ENCODE measurements at regions not wholly inside any gene's neighbourhood (a gene's known extent, or its start where the extent isn't known, plus 50 kb on each side); places are given as distances from the start of the nearest gene placed in this dataset.

GRCh38 chr2:123840016-123840415 lies 185.1 kb upstream of the CNTNAP5 start:
- Histone ChIP-seq H3K36me3 (ENCODE audit: low read depth, low read length) (no peaks in the 10 kb centered on the region; the same call in 1 of the 2 replicates), H3F3A (ENCODE audit: low read length, unreplicated experiment) (no peaks in the 10 kb centered on the region), H3K9me3 (ENCODE audit: low read length) (no peaks in the 10 kb centered on the region), H3K9me2 (replicated peaks; ENCODE audit: low read length) (no peaks in the 10 kb centered on the region), H3K27ac (ENCODE audit: low read length) (peak overlapping the region; percentile 92), H4K20me1 (ENCODE audit: low read length) (no peaks in the 10 kb centered on the region), H3K4me1 (ENCODE audit: insufficient read depth, low read length) (peaks cover 18% of the 10 kb centered on the region; the same call in 1 of the 2 replicates), H2AFZ (ENCODE audit: low read length) (0 out of 2 replicates have a peak overlapping the region, but pooled peaks have one; percentile 49), H3K4me3 (ENCODE audit: low read length) (peak overlapping the region; percentile 44), H3K79me2 (ENCODE audit: low read length) (no peaks in the 10 kb centered on the region), H3K4me2 (ENCODE audit: low read length) (peak overlapping the region; percentile 73), H3K9ac (ENCODE audit: low read length) (peak overlapping the region; percentile 58), H3K27me3 (ENCODE audit: low read length) (no peaks in the 10 kb centered on the region)
- BruUV-seq (replicated peaks) = no TSS peak
- POLR2A ChIA-PET (ENCODE audit: unreplicated experiment) = no interaction called here
- DNase-seq (peak; percentile 83), ATAC-seq (peak; percentile 89)
- CTCF ChIA-PET = no interaction called here
- TF ChIP-seq EZH2phosphoT487 (IDR thresholded peaks at IDR 0.05; ENCODE audit: borderline replicate concordance, low read length) (no peak), CTCF (conservative IDR thresholded peaks at IDR 0.05; ENCODE audit: low read depth, low read length) (peak; percentile 60)
- intact Hi-C loops (cut with micrococcal nuclease) = no loop called here

- no peaks in the 10 kb centered on the region for H3K79me2 ChIP-seq (ENCODE audit: low read length)
- ChIA-PET CTCF (no interaction called here), POLR2A (ENCODE audit: unreplicated experiment) (no interaction called here)
- peak; percentile 68 for ATAC-seq
- no peaks in the 10 kb centered on the region for H3K9me2 ChIP-seq (replicated peaks; ENCODE audit: low read length)
- peaks cover 18% of the 10 kb centered on the region; the same call in 1 of the 2 replicates for H3K4me1 ChIP-seq (ENCODE audit: insufficient read depth, low read length)
- H3K4me2 ChIP-seq (ENCODE audit: low read length) = peak overlapping the region; percentile 73
- intact Hi-C loops (cut with micrococcal nuclease) = no loop called here
- H3K27ac ChIP-seq (ENCODE audit: low read length) = peak overlapping the region; percentile 92
- 0 out of 2 replicates have a peak overlapping the region, but pooled peaks have one; percentile 49 for H2AFZ ChIP-seq (ENCODE audit: low read length)
- TF ChIP-seq EZH2phosphoT487 (IDR thresholded peaks at IDR 0.05; ENCODE audit: borderline replicate concordance, low read length) (no peak), CTCF (conservative IDR thresholded peaks at IDR 0.05; ENCODE audit: low read depth, low read length) (no peak), EZH2 (IDR thresholded peaks at IDR 0.05; ENCODE audit: low read length, unreplicated experiment) (no peak)
- no peaks in the 10 kb centered on the region for H4K20me1 ChIP-seq (ENCODE audit: low read length)
- H3K9ac ChIP-seq (ENCODE audit: low read length) = peak overlapping the region; percentile 56; the same call in 1 of the 2 replicates
- no peaks in the 10 kb centered on the region for H3F3A ChIP-seq (ENCODE audit: low read length, unreplicated experiment)
- DNase-seq = peak; percentile 72
- no peaks in the 10 kb centered on the region for H3K27me3 ChIP-seq (ENCODE audit: low read length)
- H3K36me3 ChIP-seq (ENCODE audit: low read depth, low read length) = no peaks in the 10 kb centered on the region; the same call in 1 of the 2 replicates
- BruUV-seq (replicated peaks) = no TSS peak
- peak overlapping the region; percentile 40; the same call in 1 of the 2 replicates for H3K4me3 ChIP-seq (ENCODE audit: low read length)
- no peaks in the 10 kb centered on the region for H3K9me3 ChIP-seq (ENCODE audit: low read length)
Measured at GRCh38 chr2:123840574-123840973, 184.5 kb upstream of the CNTNAP5 start.

GRCh38 chr2:123851281-123851680 lies 173.8 kb upstream of the CNTNAP5 start:
- CTCF ChIA-PET = no interaction called here
- Histone ChIP-seq H3K79me2 (ENCODE audit: low read length) (no peaks in the 10 kb centered on the region), H3F3A (ENCODE audit: low read length, unreplicated experiment) (no peaks in the 10 kb centered on the region), H3K4me1 (ENCODE audit: insufficient read depth, low read length) (no peaks in the 10 kb centered on the region), H3K36me3 (ENCODE audit: low read depth, low read length) (no peaks in the 10 kb centered on the region), H3K4me3 (ENCODE audit: low read length) (no peak overlapping the region), H3K4me2 (ENCODE audit: low read length) (no peak overlapping the region), H2AFZ (ENCODE audit: low read length) (no peak overlapping the region), H4K20me1 (ENCODE audit: low read length) (no peaks in the 10 kb centered on the region), H3K9ac (ENCODE audit: low read length) (no peak overlapping the region), H3K9me2 (replicated peaks; ENCODE audit: low read length) (no peaks in the 10 kb centered on the region), H3K9me3 (ENCODE audit: low read length) (no peaks in the 10 kb centered on the region), H3K27me3 (ENCODE audit: low read length) (no peaks in the 10 kb centered on the region), H3K27ac (ENCODE audit: low read length) (no peak overlapping the region)
- DNase-seq (no peak), ATAC-seq (no peak)
- BruUV-seq (replicated peaks) = no TSS peak
- intact Hi-C loops (cut with micrococcal nuclease) = no loop called here
- POLR2A ChIA-PET (ENCODE audit: unreplicated experiment) = no interaction called here
- TF ChIP-seq EZH2phosphoT487 (IDR thresholded peaks at IDR 0.05; ENCODE audit: borderline replicate concordance, low read length) (no peak), EZH2 (IDR thresholded peaks at IDR 0.05; ENCODE audit: low read length, unreplicated experiment) (no peak), CTCF (conservative IDR thresholded peaks at IDR 0.05; ENCODE audit: low read depth, low read length) (no peak)

Measured in PC-3 (cell line).